ENCODE measurements at regions not wholly inside any gene's neighbourhood (a gene's known extent, or its start where the extent isn't known, plus 50 kb on each side); places are given as distances from the start of the nearest gene placed in this dataset.
A peak's percentile ranks its signal among the peaks of the same experiment; 100 is the strongest.

DNA sequence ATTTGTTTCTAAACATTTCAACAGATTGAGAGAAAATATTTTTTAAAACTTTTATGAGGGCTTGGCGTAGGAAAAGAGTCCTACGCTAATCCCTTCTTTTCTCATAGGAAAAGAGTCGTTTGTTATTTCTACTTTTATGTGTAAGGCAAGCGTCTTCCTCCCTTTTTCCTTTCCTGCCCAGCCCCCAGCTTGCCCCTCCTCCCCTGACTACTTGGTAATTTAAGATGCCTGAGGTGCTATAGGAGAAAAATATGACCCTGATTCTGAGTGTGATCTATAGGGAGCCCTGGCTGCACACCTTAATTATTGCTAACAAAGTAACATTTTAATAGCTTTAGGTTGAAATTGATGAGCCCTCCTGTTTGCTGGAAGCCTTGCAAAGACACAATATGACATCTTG lies 373.6 kb downstream of the PBX1 start:
- no peak for DNase-seq

GRCh38 chr1:164930833-164931232 lies 371.8 kb downstream of the PBX1 start:
- no peak for DNase-seq

- DNase-seq = no peak
Measured at GRCh38 chr1:164930241-164930640, 371.3 kb downstream of the PBX1 start.

- no peak for DNase-seq
Measured at GRCh38 chr1:164928232-164928812, 369.3 kb downstream of the PBX1 start.

- peak; percentile 93 for DNase-seq
Measured at GRCh38 chr1:164926107-164926506, 367.1 kb downstream of the PBX1 start.

DNA sequence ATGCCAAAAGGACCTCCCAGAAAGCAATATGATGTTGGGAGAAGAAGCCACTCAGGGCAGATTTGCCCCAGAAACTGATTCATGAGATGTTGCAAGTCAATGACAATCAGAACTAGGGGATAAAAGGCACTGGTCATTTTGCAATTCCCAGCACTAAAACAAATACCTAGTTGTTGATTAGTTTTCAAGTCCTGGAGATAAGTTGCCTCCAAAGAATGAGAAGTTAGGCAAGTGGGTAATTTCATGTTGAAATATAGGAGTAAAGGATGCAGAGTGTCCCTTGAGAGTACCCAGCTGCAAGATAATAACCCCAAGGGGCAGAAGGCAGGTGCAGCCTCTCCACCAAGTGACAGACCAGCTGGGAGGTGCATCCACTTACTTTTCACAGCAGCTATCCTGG lies 363.6 kb downstream of the PBX1 start:
- peak; percentile 52 for DNase-seq

DNA sequence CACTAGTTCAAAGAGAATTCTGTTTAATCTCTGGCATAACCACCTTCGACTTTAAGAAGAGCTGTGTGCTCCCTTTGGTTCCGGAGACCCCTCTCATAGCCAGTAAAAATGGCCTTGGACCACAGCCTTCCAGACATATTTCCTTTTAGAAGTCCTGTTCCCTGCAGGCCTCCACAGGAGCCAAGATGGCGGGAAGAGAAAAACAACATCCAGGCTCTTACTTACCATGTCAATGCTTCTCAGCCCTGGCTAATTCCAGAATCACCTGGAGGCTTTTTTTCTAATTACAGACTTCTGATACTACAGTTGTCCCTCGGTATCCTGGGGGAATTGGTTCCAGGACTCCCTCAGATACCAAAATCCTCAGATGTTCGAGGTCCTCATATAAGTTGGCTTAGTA lies 362.5 kb downstream of the PBX1 start:
- no peak for DNase-seq

- no peak for DNase-seq
Measured at GRCh38 chr1:164918140-164918539, 359.2 kb downstream of the PBX1 start.

DNA sequence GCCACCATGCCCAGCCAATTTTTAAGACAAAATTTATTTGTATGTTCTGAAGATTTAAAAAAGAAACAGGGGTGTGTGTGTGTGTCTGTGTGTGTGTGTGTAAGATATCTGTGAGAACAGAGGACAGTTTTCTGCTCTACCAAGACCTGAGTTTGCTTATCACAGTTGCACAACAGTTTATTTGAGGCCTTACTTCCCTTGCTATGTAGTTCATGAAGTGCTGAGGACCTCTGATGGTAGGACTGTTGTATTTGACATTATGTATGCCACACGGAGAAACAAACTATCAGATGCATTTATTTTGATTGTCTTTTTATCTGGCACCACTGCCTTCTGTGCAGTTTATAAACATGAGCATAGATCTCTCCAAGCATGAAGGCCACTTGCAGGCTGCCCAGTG lies 355.2 kb downstream of the PBX1 start:
- DNase-seq = peak; percentile 9

DNA sequence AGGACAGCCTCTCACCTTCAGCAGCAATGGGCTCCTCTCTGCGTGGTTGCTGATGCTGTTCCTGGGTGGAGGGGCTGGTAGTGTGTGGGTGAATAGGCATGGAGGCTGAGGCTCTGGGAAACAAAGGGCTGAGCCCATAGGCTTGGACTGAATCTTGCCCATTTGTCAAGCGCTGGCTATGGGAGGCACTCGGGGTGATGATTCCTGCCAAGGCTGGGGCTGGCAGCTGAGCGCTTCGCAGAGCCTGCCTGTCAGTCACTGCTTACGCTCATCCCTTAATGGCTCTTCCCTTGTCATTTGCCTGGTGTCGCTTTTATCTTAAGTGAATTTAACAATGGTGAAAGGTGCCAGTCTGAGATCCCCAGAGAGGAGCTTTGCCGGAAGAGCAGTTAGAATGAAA lies 353.3 kb downstream of the PBX1 start:
- DNase-seq = no peak

DNA sequence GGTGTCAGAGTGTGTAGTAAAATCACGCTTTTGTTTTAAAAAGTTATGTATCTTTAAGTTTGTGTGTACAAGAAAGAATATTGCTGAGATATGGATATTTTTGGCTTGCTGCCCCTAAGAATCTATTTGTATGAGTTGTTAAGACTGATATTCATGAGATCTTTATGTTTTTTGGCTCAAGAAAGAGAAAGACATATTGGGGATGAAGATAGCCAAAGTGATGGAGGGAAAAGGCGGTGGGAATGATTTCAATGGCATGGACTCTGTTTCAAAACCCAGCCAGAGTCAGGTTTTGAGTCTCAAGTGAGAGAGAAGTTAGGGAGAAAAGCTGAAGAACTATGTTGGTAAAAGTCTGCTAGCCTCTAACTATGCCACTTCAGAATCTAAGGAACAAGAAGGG lies 351.7 kb downstream of the PBX1 start:
- DNase-seq = no peak

GRCh38 chr1:164907666-164908065 lies 348.7 kb downstream of the PBX1 start:
- no peak for DNase-seq

DNA sequence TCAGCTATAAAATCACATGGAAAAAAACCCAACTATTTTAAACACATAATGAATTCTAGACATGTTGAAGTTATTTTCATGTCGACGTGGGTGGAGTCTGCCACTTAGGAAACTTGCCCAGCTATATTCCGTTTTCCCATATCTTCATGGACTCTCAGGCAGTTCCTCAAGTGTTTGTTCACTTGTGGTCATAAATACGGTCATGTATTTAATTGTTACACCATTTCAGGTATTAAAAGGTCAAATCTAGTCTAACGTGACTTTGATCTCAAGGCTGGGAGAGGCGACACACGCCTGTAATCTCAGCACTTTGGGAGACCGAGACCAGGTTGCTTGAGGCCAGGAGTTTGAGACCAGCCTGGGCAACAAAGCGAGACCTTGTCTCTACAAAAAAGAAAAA lies 346.9 kb downstream of the PBX1 start:
- DNase-seq = no peak

GRCh38 chr1:164902491-164902890 lies 343.5 kb downstream of the PBX1 start:
- no peak for DNase-seq

Data from NCI-H2171 treated with DMSO at 0.1 percent for 48 hours (cell line).